Left cardiac atrium (tissue), 4 donors: ENCODE measurements at regions not wholly inside any gene's neighbourhood (a gene's known extent, or its start where the extent isn't known, plus 50 kb on each side); places are given as distances from the start of the nearest gene placed in this dataset.
A peak's percentile ranks its signal among the peaks of the same experiment; 100 is the strongest.

Experiments
- ATAC-seq, 2 donors: fragments of 200-7000 bp; cut with Tn5 transposase; one replicate each; pipeline ENCODE4 v1.9.1; 2020; ENCODE audit warnings: mild to moderate bottlenecking in 2 of 2, moderate library complexity in 2 of 2
- DNase-seq: peaks from one replicate; pipeline ENCODE4 v3.0.0-alpha.2; 2020
- intact Hi-C, 2 donors: fragments of 100-400 bp; cut with DNase I; formaldehyde crosslinking; loops; one replicate each; pipeline versions ENCODE4 v1.14.1 to v1.15.1; 2022 to 2023
- donor health status: DM: no; HTN: yes; CAD: no.
- donor health status: DM: no; HTN: yes; CAD: no; lungs with severe emphysema.
- donor health status: DM: yes; HTN: yes; CAD: no.
- donor health status: Dilated cardiomyopathy.

GRCh38 chr4:12221031-12221430, 792.3 kb upstream of the HS3ST1 start:
- DNase-seq (no peak), ATAC-seq (no peak)
- intact Hi-C loops: no loop called here

- intact Hi-C loops: no loop called here
- no peak for ATAC-seq
- DNase-seq: no peak
Observed at GRCh38 chr4:12211636-12212035, 782.9 kb upstream of the HS3ST1 start.

GRCh38 chr4:12207396-12207795, 778.7 kb upstream of the HS3ST1 start:
- intact Hi-C loops: no loop called here
- ATAC-seq (no peak), DNase-seq (no peak)

GRCh38 chr4:12206091-12206490, 777.4 kb upstream of the HS3ST1 start:
- ATAC-seq (no peak), DNase-seq (no peak)
- intact Hi-C loops: no loop called here

- intact Hi-C loops: no loop called here
Observed at GRCh38 chr4:12203945-12204344, 775.3 kb upstream of the HS3ST1 start.

GRCh38 chr4:12200226-12200625, 771.5 kb upstream of the HS3ST1 start:
- ATAC-seq: no peak

More at GRCh38 chr4:12203945-12204344, 775.3 kb upstream of the HS3ST1 start:
- no peak for DNase-seq
- ATAC-seq: no peak

GRCh38 chr4:12186526-12186925, 757.8 kb upstream of the HS3ST1 start:
- DNase-seq (no peak), ATAC-seq (no peak)
- intact Hi-C loops: no loop called here

More at GRCh38 chr4:12200226-12200625, 771.5 kb upstream of the HS3ST1 start:
- intact Hi-C loops: no loop called here
- no peak for DNase-seq

- intact Hi-C loops: loop anchor here in 1 of 2 donors (10.0 kb wide), 2 partner anchors 216 to 456 kb away; no protein-coding TSS in a partner anchor
- peak; percentile 25 for DNase-seq
- ATAC-seq: peak; percentile 56 to 86
Observed at GRCh38 chr4:12178614-12179610, 750.2 kb upstream of the HS3ST1 start.

- intact Hi-C loops: loop anchor here in 1 of 2 donors (10.0 kb wide), 2 partner anchors 217 to 457 kb away; no protein-coding TSS in a partner anchor
- DNase-seq: no peak
- ATAC-seq: no peak
Observed at GRCh38 chr4:12177416-12177815, 748.7 kb upstream of the HS3ST1 start.

GRCh38 chr4:12173496-12173895, 744.8 kb upstream of the HS3ST1 start:
- no peak for ATAC-seq
- DNase-seq: no peak
- intact Hi-C loops: loop anchor here in 1 of 2 donors (10.0 kb wide), 2 partner anchors 221 to 461 kb away; no protein-coding TSS in a partner anchor

GRCh38 chr4:12172198-12172973, 743.7 kb upstream of the HS3ST1 start:
- DNase-seq (no peak), ATAC-seq (peak in 1 of 2 donors; percentile 93)
- intact Hi-C loops: loop anchor here in 1 of 2 donors (10.0 kb wide), 2 partner anchors 222 to 462 kb away; no protein-coding TSS in a partner anchor

- DNase-seq (no peak), ATAC-seq (no peak)
- intact Hi-C loops: loop anchor here in 1 of 2 donors (10.0 kb wide), 2 partner anchors 224 to 464 kb away; no protein-coding TSS in a partner anchor
Observed at GRCh38 chr4:12170308-12170707, 741.6 kb upstream of the HS3ST1 start.

- DNase-seq: no peak
- intact Hi-C loops: no loop called here
- no peak for ATAC-seq
Observed at GRCh38 chr4:12165616-12166015, 736.9 kb upstream of the HS3ST1 start.

- no peak for DNase-seq
- intact Hi-C loops: no loop called here
- ATAC-seq: no peak
Observed at GRCh38 chr4:12146339-12146738, 717.6 kb upstream of the HS3ST1 start.

- ATAC-seq (no peak), DNase-seq (no peak)
- intact Hi-C loops: no loop called here
Observed at GRCh38 chr4:12145768-12146167, 717.1 kb upstream of the HS3ST1 start.

- intact Hi-C loops: no loop called here
- no peak for DNase-seq
- ATAC-seq: no peak
Observed at GRCh38 chr4:12145106-12145505, 716.4 kb upstream of the HS3ST1 start.

GRCh38 chr4:12144051-12144450, 715.4 kb upstream of the HS3ST1 start:
- ATAC-seq: no peak
- intact Hi-C loops: no loop called here
- no peak for DNase-seq

GRCh38 chr4:12140864-12141263, 712.2 kb upstream of the HS3ST1 start:
- intact Hi-C loops: no loop called here
- no peak for DNase-seq
- no peak for ATAC-seq

GRCh38 chr4:12139296-12139695, 710.6 kb upstream of the HS3ST1 start:
- ATAC-seq (no peak), DNase-seq (no peak)
- intact Hi-C loops: no loop called here

GRCh38 chr4:12138488-12138887, 709.8 kb upstream of the HS3ST1 start:
- DNase-seq (no peak), ATAC-seq (no peak)
- intact Hi-C loops: no loop called here
